HG03039 (cell line): ENCODE measurements at regions not wholly inside any gene's neighbourhood (a gene's known extent, or its start where the extent isn't known, plus 50 kb on each side); places are given as distances from the start of the nearest gene placed in this dataset.

Source experiments
- ATAC-seq: cut with Tn5 transposase; IDR thresholded peaks from one replicate; pipeline ENCODE4 v1.9.1; 2021; ENCODE audit warnings: mild to moderate bottlenecking, moderate library complexity; ENCODE audit not compliant: unreplicated experiment

GRCh38 chr3:86182606-86183005 is 808.3 kb downstream of the VGLL3 start:
- no peak for ATAC-seq

DNA sequence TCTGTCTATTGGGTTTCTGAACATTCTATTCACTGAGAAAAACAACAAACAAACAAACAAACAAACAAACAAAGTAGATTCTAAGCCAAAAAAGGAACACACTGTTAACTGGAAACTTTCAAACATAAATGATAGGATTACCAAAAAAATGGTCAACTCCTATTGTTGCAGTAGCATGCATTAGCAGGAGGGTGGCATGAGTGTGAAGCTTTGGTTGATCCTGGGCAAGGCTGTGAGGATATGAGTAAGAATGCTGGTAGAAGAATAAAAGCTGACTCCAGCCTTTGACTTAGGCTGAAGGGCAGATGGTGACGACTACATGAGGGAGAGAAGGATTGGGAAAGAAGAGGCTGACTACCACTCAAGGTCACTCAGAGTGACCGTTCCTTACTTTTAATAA is 810.3 kb downstream of the VGLL3 start:
- ATAC-seq = no peak

DNA sequence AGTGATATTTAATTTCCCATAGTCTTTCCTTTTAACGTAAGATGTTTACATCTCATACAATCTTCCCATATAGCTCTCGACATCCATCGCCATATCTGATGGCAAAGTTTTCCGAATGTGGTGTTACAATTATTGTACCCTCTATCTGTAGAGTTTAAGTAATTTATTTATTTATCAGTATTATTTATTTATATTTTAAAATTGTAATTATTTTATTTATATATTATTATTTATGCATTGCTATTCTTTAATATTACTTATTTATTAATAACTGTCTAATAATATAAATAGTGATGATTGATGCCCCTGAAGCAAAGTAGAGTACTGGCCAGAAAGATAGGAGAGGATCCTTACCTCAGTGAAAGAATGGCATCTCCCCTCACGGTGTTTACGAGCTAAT is 812.9 kb downstream of the VGLL3 start:
- no peak for ATAC-seq

DNA sequence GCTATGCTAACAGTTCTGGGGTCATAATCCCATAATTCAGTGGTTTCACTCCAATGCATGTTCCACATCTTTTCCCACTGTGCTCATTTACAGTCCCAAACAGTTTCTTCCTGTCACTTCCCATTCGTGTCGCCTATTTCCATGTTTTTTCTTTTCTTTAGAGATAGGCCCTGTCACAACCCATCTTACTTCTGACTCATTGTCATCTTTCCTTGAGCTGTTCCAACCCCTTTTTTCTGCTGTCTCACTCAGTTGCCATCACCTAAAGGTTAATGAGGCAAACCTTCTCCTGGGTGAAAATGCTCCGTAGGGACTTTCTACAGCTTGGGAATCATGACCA is 814.5 kb downstream of the VGLL3 start:
- no peak for ATAC-seq

DNA sequence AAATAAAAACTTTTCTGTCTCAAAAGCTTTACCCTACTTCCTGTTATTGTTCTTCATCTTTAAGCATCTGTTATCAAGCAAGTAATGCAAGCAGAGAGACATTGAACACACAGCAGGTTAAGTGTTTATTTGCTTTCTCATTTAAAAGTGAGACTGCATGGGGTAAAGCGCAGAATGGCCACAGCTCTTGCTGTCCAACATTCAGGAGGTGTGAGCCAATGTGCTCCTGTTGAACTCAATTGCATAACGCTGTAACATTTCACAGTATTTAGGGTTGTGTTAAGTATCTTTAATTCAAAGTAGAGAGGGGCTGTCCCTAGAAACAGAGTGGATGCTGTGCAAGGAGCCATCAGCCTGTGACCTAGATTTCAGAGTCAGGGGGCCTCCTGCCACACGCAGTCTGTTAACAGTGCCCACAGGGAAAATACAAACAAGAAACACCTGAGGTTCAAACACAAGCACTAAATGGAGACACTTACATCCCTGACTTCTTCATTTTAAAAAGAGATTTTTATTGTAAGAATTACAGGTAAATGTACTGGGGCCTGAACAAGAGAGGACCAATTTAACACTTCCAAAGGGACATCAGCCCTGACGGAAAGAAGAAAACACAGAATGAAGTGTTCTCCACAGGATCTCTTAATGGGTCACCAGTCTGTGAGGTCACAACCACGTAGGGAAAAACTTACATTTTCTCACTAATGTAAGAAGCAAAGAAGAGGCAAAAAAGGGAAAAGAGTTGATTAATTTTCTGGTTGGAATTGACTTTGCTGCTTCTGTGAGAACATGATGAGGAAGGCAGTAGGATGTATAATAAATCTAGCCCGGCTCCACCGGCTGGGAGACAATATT is 815.1 kb downstream of the VGLL3 start:
- ATAC-seq = no peak

- no peak for ATAC-seq
These were observed 815.9 kb downstream of the VGLL3 start for GRCh38 chr3:86175051-86175536.

- ATAC-seq = no peak
These were observed 817.5 kb downstream of the VGLL3 start for GRCh38 chr3:86173401-86173800.

DNA sequence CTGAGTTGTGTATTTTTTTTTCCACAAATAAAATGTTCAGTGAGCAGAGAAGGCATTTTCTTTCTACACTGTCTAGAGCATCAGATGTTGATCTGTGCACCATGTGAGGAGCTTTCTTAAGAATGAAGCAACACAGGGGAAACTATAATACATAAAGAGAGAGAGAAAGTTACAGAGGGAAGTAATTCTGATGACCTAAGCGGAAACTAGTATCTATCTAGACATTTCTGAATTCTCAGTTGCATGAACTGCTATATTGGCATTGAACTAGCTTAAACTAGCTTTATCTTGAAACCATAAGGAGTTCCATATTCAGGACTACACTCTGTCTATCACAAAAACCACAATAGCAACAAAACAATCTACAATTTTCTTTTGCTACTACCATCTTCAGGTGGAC is 822.4 kb downstream of the VGLL3 start:
- ATAC-seq = no peak

GRCh38 chr3:86162521-86162920 is 828.4 kb downstream of the VGLL3 start:
- no peak for ATAC-seq

GRCh38 chr3:86161493-86161892 is 829.5 kb downstream of the VGLL3 start:
- ATAC-seq = no peak

GRCh38 chr3:86152620-86153019 is 838.3 kb downstream of the VGLL3 start:
- ATAC-seq = no peak

- ATAC-seq = no peak
These were observed 841.9 kb downstream of the VGLL3 start for GRCh38 chr3:86149054-86149453.

GRCh38 chr3:86147119-86147518 is 843.8 kb downstream of the VGLL3 start:
- ATAC-seq = no peak

DNA sequence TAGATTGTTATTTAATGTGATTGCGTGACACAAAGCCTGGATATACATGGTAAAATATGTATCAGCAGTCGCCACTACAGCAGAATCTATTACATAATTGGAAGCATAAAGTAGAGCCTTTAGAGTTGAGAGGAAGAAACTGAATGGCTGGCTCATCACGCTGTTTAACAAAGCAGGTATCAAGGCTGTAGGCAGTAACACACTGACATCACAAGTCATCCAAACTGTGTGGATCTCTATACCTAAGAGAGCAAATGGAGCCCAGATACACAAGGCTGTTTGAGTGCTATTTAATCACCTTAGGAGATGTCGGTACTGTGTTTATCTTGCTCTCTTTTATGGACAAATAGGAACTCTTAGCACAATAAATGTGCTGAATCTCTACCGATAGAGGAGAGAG is 864.4 kb downstream of the VGLL3 start:
- ATAC-seq = no peak
